Ishikawa (cell line): ENCODE measurements at regions not wholly inside any gene's neighbourhood (a gene's known extent, or its start where the extent isn't known, plus 50 kb on each side); places are given as distances from the start of the nearest gene placed in this dataset.

Experiments
- CEBPB ChIP-seq: IDR thresholded peaks from 2 replicates; pipeline ENCODE4 v1.6.1; 2012
- CREB1 ChIP-seq: IDR thresholded peaks from 2 replicates; pipeline ENCODE4 v1.6.1; 2012; ENCODE audit warnings: low read depth
- EGR1 ChIP-seq: IDR thresholded peaks from 2 replicates; pipeline ENCODE4 v1.6.1; 2012
- EP300 ChIP-seq: IDR thresholded peaks from 2 replicates; pipeline ENCODE4 v1.6.1; 2012; ENCODE audit warnings: borderline replicate concordance
- FOXM1 ChIP-seq: IDR thresholded peaks from 2 replicates; pipeline ENCODE4 v1.6.1; 2012; ENCODE audit warnings: low read depth, borderline replicate concordance
- NFIC ChIP-seq: IDR thresholded peaks from 2 replicates; pipeline ENCODE4 v1.6.1; 2012
- RAD21 ChIP-seq: IDR thresholded peaks from 2 replicates; pipeline ENCODE4 v1.6.1; 2012; ENCODE audit warnings: low read depth
- TAF1 ChIP-seq: IDR thresholded peaks from 2 replicates; pipeline ENCODE4 v1.6.1; 2012; ENCODE audit warnings: low read depth, mild to moderate bottlenecking
- TCF12 ChIP-seq: IDR thresholded peaks from 2 replicates; pipeline ENCODE4 v1.6.1; 2012; ENCODE audit warnings: low read depth
- TEAD4 ChIP-seq: IDR thresholded peaks from 2 replicates; pipeline ENCODE4 v1.6.1; 2012
- YY1 ChIP-seq: IDR thresholded peaks from 2 replicates; pipeline ENCODE4 v1.6.1; 2012; ENCODE audit warnings: low read depth
- ZBTB7A ChIP-seq: IDR thresholded peaks from 2 replicates; pipeline ENCODE4 v1.6.1; 2012; ENCODE audit warnings: low read depth
- TF ChIP-seq, protein P1 (sequence below): IDR thresholded peaks from 2 replicates; pipeline ENCODE4 v1.6.1; 2012
- TF ChIP-seq, protein P2 (sequence below): IDR thresholded peaks from 2 replicates; pipeline ENCODE4 v1.6.1; 2012
- TF ChIP-seq, protein P3 (sequence below): IDR thresholded peaks from 2 replicates; pipeline ENCODE4 v1.6.1; 2012; ENCODE audit warnings: low read depth, mild to moderate bottlenecking

DNA sequence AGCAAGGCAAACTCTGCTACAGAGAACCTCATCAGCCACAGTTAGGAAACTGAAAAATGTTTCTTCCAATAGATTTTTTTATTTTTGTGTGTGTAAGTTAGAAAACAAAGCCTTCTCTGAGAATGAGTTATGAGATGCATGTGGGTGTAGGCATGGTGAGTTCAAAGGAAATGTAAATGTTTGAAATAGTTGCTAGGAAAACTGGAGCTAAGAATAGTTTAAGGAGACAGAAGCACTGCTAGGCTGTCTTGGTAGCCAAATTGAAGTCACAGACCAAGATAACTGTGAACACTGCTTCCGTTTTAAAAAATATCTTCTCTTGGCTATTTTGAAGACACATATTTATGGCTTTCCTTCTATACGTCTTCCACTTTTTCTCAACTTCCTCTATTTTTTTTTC, 1501.2 kb upstream of the CADM2 start:
- TF ChIP-seq YY1: no peak
- TF ChIP-seq, protein P1, sequence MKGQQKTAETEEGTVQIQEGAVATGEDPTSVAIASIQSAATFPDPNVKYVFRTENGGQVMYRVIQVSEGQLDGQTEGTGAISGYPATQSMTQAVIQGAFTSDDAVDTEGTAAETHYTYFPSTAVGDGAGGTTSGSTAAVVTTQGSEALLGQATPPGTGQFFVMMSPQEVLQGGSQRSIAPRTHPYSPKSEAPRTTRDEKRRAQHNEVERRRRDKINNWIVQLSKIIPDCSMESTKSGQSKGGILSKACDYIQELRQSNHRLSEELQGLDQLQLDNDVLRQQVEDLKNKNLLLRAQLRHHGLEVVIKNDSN: no peak
- no peak for TF ChIP-seq CREB1
- TF ChIP-seq TCF12: no peak

DNA sequence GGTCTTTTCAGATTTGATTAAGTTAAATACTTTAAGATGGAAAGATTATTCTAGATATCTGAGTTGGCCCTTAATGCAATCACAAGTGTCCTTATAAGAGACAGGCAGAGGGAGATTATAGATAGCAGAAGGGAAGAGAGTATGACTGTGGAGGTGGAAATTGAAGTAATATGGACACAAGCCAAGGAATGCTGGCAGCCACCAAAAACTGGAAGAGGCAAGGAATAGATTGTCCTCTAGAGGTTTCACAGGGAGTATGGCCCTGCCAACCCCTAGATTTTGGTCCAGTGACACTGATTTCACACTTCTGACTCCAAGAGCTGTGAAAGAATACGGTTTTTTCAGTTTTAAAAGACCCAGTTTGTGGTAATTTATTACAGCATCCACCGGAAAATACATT, 1498.7 kb upstream of the CADM2 start:
- no peak for TF ChIP-seq RAD21
- TF ChIP-seq CREB1: no peak
- TF ChIP-seq ZBTB7A: no peak
- no peak for TF ChIP-seq YY1
- TF ChIP-seq, protein P2, sequence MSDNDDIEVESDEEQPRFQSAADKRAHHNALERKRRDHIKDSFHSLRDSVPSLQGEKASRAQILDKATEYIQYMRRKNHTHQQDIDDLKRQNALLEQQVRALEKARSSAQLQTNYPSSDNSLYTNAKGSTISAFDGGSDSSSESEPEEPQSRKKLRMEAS: no peak
- no peak for TF ChIP-seq TAF1
- no peak for TF ChIP-seq TCF12
- no peak for TF ChIP-seq FOXM1
- no peak for TF ChIP-seq TEAD4
- no peak for TF ChIP-seq NFIC
- no peak for TF ChIP-seq EP300

DNA sequence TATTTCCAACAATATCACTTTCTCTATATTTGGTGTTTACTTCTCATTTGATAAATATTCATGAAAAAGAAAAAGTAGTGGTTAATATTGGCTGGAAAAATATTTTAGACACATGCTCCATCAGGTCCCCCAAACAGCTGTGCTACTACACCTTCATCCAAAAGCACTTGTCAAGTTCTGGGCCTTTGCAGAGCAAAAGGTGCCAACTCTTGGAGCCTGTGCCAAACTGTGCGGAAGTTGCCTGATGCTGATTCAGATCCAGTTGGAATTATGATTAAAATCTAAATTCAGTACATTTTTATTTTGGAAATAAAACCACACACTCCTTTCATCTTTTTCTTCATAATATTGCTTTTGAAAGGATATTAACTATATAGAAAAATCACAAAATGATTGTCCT, 1497.4 kb upstream of the CADM2 start:
- TF ChIP-seq, protein P3, sequence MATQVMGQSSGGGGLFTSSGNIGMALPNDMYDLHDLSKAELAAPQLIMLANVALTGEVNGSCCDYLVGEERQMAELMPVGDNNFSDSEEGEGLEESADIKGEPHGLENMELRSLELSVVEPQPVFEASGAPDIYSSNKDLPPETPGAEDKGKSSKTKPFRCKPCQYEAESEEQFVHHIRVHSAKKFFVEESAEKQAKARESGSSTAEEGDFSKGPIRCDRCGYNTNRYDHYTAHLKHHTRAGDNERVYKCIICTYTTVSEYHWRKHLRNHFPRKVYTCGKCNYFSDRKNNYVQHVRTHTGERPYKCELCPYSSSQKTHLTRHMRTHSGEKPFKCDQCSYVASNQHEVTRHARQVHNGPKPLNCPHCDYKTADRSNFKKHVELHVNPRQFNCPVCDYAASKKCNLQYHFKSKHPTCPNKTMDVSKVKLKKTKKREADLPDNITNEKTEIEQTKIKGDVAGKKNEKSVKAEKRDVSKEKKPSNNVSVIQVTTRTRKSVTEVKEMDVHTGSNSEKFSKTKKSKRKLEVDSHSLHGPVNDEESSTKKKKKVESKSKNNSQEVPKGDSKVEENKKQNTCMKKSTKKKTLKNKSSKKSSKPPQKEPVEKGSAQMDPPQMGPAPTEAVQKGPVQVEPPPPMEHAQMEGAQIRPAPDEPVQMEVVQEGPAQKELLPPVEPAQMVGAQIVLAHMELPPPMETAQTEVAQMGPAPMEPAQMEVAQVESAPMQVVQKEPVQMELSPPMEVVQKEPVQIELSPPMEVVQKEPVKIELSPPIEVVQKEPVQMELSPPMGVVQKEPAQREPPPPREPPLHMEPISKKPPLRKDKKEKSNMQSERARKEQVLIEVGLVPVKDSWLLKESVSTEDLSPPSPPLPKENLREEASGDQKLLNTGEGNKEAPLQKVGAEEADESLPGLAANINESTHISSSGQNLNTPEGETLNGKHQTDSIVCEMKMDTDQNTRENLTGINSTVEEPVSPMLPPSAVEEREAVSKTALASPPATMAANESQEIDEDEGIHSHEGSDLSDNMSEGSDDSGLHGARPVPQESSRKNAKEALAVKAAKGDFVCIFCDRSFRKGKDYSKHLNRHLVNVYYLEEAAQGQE: no peak
- TF ChIP-seq, protein P1: no peak
- TF ChIP-seq CEBPB: no peak
- TF ChIP-seq ZBTB7A: no peak
- no peak for TF ChIP-seq RAD21
- TF ChIP-seq TAF1: no peak
- no peak for TF ChIP-seq YY1

DNA sequence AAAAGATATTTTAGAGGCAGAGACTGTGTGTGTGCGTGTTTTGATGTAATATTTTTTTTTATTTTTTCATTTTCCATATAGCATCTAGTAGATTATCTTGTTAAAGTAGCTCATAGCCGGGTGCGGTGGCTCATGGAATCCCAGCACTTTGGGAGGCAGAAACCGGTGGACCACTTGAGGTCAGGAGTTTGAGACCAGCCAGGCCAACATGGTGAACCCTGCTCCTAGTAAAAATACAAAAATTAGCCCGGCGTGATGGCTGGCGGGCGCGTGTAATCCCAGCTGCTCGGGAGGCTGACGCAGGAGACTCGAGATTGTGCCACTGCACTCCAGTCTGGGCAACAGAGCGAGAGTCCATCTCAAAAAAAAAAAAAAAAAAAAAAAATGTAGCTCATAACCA, 1481.2 kb upstream of the CADM2 start:
- TF ChIP-seq YY1 (no peak), ZBTB7A (no peak), CEBPB (no peak), NFIC (no peak), RAD21 (no peak), EP300 (no peak), TAF1 (no peak), TCF12 (no peak), TEAD4 (no peak), CREB1 (no peak), EGR1 (no peak), FOXM1 (no peak)
- TF ChIP-seq, protein P3: no peak
- TF ChIP-seq, protein P1: no peak
- TF ChIP-seq, protein P2: no peak

DNA sequence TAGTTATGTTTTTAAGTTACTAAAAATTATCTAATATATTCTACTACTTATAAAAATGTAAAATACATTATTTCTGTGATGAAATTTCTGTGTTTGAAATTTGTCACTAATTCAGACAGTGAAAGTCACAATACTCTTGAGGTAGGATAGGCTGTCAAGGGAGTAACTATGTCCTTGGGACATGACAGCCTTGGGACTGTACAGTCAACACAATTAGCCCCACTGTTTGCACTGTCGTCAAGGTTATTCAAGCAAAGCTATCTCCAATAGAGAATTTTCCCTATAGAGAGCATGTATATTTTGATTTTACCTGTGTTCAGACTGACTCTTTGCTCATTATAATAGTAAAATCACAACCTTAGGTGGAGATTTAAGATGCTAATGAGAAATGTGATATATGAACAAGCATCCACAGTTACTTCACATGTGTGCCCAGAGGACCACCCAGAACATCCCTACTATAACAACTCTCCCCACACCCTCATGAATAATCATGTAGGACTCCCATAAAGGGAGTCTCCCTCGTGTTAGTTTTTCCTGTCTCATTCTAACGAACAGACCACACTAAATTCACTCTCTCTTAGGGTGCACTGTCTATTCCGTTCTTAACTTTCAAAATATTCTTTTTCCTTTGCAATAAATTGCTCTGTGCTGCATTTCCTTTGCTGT, 1476.3 kb upstream of the CADM2 start:
- TF ChIP-seq EP300 (no peak), YY1 (no peak), TAF1 (no peak), FOXM1 (no peak)

DNA sequence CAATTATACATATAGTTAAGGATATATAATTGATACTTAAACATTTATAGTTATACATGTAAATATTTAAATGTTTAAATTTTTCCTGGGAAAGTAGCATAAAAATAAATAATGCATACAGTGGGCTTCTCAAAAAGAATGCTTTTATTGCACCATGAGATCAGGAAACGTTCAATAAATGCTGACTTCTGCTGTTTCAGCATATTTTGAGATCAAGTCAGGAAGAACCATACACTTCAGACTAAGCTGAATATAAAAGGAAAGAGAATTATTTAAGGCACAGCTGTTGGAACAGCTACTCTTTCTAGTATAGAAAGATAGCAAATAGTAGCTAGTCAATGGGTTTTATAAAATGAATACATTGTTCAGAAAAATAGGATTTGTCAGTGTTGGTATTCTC, 1462.3 kb upstream of the CADM2 start:
- TF ChIP-seq TCF12 (no peak), EGR1 (no peak), CEBPB (no peak), YY1 (no peak), CREB1 (no peak), RAD21 (no peak), TAF1 (no peak), EP300 (no peak), NFIC (no peak), FOXM1 (no peak), TEAD4 (no peak), ZBTB7A (no peak)
- TF ChIP-seq, protein P2: no peak
- TF ChIP-seq, protein P3: no peak
- TF ChIP-seq, protein P1: no peak
